ENCODE measurements at regions not wholly inside any gene's neighbourhood (a gene's known extent, or its start where the extent isn't known, plus 50 kb on each side); places are given as distances from the start of the nearest gene placed in this dataset.

DNA sequence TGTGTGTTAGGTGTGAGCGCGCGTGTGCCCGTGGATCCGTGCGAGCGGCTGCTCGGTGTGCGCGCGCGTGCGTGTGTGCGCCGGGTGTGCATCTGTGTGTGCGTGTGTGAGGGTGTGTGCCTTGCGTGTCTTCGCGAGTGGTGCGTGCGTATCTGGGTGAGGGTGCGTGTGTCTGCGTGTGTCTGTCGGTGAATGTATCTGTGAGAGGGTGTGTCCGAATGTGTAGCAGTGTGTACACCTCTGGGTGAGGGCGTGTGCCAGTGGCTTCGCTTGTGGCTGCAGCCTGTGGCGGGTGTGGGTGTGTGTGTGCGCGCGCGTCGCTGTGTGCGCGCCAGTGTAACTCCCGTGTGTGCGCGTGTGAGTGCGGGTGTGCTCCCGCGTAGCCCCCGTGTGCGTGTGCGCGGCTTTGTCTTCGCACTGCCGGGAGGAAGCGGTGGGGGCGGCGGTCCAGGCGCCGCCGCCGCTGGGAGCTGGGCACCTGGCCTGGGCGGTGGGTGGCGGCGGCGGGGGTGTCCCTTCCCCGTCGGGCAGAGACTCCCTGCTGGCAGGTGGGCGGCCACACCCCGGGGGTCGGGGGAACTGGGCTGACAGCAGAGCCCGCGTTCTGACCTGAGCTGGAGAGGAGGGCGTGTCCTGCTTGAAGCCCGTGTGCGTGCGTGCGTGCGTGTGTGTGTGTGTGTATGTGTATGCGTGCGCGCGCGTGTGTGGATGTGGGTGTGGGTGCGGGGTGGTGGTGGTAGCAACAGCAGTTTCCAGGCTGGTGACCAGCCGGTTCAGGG is 61.3 kb upstream of the EPB41L1 start:
- TF ChIP-seq YY1 (IDR thresholded peaks at IDR 0.05; ENCODE audit: insufficient read depth, insufficient read length) (no peak), ZNF274 (IDR thresholded peaks at IDR 0.05; ENCODE audit: low read depth, low read length) (no peak), SUZ12 (IDR thresholded peaks at IDR 0.05; ENCODE audit: extremely low read depth, insufficient read depth, insufficient read length) (no peak)
